Gastroesophageal sphincter (tissue), 3 donors: ENCODE measurements at regions not wholly inside any gene's neighbourhood (a gene's known extent, or its start where the extent isn't known, plus 50 kb on each side); places are given as distances from the start of the nearest gene placed in this dataset.

Source experiments
- EP300 ChIP-seq: sonication (generic); formaldehyde crosslinking; IDR thresholded peaks from one replicate; pipeline ENCODE4 v1.6.1; 2017; ENCODE audit warnings: antibody characterized with exemption, mild to moderate bottlenecking
- POLR2A ChIP-seq, 2 donors: fragments of 450-650 bp; IDR thresholded peaks; one replicate each; pipeline ENCODE4 v1.6.1; 2017; ENCODE audit warnings: antibody characterized with exemption in 2 of 2, mild to moderate bottlenecking in 2 of 2, moderate library complexity in 1 of 2
- POLR2AphosphoS5 ChIP-seq: sonication (generic); formaldehyde crosslinking; IDR thresholded peaks from one replicate; pipeline ENCODE4 v1.6.1; 2017; ENCODE audit warnings: antibody characterized with exemption
- TF ChIP-seq, protein P1 (sequence below), 4 experiments: fragments of 200-600 bp in 2 of 4; fragments of 450-650 bp in 2 of 4; sonication (generic) in 1 of 4; IDR thresholded peaks; one replicate each; pipeline ENCODE4 v1.5.1; 2017 to 2019; ENCODE audit warnings: antibody characterized with exemption in 4 of 4, mild to moderate bottlenecking in 2 of 4, moderate library complexity in 2 of 4

DNA sequence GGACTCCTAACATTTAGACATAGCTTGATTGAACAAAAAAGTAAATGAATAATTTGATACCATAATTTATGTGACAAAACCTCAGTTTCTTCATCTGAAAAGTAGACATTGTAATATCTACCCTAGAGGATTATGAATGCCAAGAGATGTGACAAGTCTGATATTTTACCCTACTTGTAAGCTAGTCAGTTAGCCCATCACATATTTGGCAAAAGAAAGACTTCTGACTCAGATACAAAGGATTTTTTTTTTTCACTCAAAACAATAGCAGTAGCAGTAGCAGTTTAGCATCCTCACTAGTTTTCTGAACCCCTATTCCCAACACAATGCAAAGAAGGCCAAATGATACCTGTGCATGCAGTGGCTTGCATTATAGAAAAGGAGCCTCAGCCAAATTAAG is 377.3 kb upstream of the E2F7 start:
- TF ChIP-seq, protein P1, sequence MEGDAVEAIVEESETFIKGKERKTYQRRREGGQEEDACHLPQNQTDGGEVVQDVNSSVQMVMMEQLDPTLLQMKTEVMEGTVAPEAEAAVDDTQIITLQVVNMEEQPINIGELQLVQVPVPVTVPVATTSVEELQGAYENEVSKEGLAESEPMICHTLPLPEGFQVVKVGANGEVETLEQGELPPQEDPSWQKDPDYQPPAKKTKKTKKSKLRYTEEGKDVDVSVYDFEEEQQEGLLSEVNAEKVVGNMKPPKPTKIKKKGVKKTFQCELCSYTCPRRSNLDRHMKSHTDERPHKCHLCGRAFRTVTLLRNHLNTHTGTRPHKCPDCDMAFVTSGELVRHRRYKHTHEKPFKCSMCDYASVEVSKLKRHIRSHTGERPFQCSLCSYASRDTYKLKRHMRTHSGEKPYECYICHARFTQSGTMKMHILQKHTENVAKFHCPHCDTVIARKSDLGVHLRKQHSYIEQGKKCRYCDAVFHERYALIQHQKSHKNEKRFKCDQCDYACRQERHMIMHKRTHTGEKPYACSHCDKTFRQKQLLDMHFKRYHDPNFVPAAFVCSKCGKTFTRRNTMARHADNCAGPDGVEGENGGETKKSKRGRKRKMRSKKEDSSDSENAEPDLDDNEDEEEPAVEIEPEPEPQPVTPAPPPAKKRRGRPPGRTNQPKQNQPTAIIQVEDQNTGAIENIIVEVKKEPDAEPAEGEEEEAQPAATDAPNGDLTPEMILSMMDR (IDR thresholded peaks at IDR 0.05): no peak
- no peak for TF ChIP-seq POLR2A (IDR thresholded peaks at IDR 0.05)
- TF ChIP-seq POLR2AphosphoS5: no peak
- TF ChIP-seq EP300: no peak
